COLO668 (cell line): ENCODE measurements at regions not wholly inside any gene's neighbourhood (a gene's known extent, or its start where the extent isn't known, plus 50 kb on each side); places are given as distances from the start of the nearest gene placed in this dataset.

ENCODE experiments used
- DNase-seq: peaks from one replicate; lab custom pipeline; 2025; ENCODE audit not compliant: unreplicated experiment; lab: John Stamatoyannopoulos, UW

DNA sequence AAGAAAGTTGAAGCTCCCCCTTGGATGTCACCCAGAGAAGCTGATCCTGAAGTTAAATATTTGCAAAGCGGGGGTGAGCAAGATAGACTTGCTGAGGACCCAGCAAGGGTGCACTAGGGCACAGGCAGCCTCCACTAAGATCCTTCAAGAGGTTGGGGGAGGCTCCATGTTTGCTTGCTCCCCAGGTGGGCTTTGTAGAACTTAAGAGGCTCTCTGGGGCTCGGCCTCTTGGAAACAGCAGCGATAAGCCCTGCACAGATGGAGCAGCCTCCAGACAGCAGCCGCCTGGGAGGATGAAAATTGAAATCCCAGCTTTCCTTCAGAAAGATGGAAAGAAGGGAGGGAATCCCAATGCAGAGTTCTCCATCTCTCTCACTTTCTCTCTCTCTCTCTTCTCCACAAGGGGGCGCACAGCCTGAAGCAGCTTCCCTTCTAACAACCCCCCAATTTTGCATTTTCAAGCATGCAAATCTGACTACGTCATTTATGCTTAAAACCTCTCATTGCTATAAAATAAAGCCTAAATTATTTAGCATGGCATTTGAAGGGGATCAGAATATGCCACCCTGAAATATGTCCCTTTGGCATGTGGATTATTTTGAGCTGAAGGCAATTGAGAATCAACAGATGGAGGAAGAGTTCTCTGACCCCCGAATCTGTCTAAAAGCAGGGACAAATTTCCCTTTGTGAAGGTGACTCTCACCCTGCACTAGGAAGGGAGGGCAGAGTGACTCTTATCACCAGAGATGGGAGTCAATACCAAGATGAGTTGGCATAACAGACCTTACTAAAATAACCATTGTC, 185.7 kb upstream of the KLHL29 start:
- DNase-seq = peak; percentile 14

DNA sequence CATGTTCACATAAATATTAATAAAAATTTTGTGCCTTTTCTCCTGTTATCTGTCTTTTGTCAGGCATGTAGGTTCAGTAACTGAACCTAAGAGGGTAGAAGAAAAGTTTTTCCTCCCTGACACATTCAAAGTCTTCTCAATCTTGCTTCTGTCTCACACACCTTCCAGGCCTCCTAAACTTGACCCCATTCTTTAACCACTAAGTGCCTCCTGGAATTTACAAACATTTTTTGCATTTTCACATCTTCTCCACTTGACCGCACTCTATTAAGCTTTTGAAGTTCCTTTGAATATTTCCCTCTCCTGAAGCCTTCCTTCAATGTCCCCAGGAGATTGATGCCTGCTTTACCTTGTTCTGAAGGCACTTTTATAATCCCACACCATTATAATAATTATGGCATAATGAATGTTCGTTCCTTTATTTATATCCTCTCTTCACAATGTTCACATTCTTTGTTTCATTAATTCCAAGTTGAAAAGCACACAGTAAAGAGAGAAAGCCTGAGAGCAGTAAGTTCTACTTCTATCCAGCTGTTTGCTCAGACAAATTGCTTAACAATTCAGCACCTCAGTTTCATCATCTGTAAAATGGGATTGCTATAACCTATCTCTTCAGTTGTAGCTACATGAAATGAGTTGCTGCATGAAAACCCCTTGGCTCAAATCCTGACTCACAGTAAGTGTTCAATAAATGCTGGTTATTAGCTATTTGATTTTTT, 184.8 kb upstream of the KLHL29 start:
- no peak for DNase-seq

DNA sequence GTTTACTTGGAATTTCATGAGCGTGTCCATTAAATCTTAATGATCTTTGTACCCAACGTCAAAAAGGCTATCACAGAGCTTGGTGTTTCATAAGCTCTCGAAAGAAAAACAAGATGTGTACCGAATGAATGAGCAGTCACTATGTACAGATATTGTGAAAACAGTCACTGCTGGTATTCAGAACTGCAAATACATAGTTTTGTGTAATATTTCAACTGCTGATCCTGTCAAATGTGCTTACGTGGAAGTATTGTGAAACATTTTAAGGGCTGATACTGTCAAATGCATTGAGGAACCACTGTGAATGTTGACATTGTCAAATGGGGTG, 184.2 kb upstream of the KLHL29 start:
- DNase-seq = no peak

DNA sequence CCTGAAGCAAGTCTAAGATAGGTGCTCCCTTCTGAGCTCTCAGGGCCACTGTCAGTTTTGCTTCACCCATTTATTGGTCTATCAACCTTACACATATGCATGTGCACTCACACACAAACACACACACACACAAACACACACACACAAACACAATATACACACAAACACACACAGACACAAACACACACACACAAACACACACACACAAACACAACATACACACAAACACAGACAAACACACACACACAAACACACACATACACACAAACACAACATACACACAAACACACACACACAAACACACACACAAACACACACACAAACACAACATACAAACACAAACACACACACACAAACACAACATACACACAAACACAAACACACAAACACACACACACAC, 181.6 kb upstream of the KLHL29 start:
- no peak for DNase-seq

DNA sequence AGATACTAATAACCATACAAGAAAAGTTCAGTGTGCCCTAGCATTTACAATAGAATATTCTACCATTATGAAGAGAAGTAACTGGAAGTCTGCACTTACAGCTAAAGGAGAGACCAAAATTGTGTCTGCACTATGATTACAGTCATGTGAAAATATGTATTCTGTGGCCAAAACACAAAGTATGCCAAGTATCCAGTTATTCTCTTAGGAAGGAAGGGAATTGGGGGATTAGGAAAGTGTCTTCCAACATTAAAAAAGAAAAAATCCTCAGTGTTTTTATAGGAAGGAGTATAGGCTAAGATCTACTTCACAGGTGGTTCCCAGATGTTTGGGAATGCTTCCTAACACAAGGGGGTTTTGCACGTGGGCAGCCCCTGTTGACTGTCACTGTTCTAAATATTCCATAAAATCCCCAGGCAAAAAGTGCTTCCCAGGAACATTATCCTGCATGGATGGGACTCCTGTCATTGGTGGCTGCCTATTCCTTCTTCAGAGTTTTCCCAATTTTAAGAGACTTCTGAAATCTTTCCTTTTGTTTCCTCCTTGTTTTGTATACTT, 180.2 kb upstream of the KLHL29 start:
- DNase-seq = no peak

DNA sequence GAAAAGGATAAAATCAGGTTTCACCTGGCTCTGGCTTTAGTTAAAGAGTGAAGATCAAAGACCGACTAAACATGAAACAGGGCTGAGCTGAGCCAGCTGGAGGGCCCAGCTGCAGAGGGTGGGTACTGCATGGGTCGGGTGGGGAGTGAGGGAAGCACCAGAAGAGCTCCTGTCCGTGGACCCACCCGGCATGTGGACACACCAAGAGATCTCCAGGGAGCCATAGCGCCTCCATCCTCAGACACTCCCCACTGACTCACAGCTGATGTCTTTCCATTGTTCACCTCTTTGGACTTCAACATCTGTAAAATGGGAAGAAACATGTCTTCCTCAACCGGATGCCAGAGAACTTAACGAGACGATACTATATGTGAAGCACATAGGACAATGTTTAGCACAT, 178.3 kb upstream of the KLHL29 start:
- DNase-seq = no peak

DNA sequence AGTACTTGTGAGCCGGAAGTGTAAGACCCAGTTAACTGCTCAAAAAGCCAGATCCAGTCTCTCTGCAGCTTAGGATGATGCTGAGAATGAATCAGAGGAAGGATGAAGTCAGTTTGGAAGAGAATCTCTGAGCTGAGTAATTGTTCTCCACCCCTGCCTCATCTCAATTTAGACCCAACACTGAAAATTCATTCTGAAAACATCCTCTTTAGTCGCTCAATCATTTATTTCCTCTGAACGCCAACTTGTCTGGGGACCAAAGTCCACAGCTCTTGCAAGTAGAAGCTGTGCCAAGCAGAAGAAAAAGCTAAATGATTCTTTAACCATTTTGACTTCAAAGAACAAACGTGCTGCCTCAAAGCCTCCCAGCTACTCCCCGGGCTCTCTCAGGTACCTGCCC, 177.1 kb upstream of the KLHL29 start:
- DNase-seq = no peak

DNA sequence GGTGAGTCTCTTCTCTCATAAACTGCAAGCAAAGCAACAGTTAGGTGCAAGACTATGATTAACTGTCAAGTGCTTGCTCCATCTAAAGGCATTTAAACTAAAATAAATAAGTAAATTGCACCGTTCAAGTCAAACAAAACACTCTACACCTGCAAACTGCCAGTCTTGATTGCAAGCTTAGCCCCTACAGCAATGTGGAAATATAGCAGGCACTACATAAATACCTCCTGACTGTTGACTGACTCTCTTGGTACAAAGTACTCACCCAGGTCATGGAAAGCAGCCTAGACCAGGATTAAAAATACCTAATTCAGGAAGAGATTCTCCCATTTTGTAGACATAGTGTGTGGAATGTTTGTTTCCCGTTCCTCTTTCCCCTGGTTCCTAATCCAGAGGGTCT, 176.6 kb upstream of the KLHL29 start:
- DNase-seq = no peak

DNA sequence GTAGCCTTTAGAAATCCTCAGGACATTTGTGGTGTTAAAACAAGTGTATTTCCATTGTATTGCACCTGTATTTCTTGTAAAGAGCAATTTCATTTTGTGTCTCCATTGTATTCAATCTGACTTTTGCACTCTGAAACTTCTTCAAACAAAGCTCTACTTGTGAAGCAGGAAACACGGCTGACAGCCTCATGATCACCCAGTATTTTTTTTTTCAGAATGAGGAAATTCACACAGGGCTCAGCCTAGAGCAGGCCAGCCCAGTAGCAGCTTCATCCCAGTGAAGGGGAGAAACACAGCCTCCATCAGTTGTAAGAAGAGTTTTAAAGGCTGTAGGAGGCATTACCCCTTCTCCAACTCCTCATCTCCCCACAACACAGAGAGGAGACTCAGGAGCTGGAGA, 175.9 kb upstream of the KLHL29 start:
- DNase-seq = no peak

DNA sequence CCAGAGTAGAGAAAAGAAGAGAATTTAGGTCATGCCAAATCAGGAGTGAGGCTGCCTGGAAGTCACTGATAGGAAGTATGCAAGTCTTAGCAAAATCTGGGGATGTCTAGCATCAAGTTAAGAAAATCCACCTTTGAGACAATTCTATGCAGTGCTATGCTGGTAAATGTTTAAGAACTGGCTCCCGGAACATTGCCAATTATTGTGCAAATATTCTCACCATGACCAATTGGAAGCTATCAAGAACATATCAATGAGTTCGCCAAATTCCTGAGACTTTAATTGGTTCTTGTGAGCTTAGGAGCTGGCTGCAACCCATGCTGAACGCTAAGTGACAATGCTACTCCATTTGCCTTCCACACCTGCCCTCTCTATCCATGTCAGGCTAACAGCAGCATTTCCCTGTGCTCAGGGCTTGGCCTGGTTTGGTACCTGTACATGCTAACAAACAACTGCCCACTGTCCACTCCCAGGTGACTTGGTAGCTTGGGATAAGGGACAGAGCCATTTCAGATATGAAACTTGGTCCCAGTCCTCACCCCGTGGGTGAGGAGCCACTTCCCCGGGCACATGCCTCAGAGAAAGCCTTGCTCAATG, 172.9 kb upstream of the KLHL29 start:
- DNase-seq = no peak

DNA sequence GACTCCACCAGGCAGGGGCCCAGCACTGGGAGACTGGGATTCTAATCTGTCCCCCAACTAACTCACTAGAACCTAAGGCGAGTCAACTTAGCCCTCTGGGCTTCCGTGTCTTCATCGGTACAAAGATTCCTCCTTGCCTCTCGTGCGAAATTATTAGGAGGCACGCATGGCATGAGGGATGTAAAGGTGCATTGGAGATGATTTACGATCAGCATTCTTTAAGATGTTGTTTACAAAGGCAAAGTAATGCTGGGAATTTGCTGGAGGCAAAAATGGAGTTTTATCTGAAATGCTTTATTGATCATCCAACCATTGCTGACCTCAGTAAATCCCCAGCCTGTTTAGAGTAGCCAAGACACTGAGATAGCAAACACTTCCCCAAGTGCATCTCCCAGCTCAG, 171.8 kb upstream of the KLHL29 start:
- DNase-seq = no peak

DNA sequence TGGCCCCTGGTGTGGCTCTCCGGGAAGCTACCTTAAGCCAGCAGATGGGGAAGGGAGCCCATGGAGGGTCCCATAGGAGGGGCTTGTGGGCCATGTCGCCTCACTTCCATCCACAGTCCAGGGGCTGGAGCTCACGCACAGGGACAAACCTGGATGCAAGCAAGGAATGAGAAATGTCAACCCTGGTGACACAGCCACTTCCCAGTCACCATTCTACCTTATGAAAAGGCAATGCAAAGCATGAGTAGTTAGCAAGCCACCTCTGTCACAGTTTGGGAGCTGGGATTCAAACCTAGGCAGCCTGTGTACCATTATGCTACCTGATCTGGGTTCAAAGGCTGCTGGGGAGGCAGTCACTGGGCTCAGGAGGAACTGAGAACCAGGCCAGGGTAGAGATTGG, 170.0 kb upstream of the KLHL29 start:
- no peak for DNase-seq

DNA sequence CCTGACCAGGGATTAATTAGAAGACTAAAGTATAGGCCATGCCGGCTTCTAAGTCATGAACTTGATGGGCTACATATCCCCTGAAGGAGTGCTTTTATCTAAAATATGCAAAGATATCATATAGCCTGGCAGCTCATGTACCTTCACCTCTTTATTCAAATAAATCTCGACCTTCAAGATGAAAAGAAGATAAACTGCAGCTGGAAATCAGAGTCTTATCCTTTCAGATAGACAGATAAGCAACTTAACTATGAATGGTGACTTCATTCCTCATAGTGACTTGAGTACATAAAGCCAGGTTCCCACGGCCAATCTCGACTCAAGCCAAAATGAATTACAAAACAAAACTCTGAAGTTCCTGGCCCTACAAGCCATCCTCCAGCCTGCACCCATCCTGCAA, 165.3 kb upstream of the KLHL29 start:
- no peak for DNase-seq

DNA sequence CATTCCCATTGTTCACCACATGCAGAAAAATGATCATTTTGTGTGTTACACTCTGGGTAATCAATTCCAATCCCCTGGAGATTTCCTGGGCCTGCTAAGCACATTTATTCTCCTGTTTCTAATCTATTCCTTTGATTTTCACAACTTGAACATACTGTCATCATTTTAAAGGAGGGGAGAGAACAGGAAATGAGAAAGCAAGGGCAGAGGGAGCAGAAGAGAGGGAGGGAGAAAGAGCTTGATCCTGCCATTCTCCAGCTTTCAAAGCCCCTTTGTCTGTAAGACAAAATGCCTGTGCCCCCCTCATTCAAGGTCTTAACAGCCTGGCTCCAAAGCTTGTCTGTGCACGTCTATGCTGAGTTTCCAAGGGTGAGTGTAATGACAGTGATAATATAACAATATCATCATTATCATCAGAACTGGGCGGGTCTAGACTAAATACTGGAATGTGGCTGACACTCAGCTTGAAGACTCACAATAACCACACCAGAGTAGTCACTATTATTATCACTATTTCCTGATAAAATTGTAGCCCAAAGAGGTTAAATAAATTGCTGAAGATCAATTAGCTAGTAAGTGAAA, 164.4 kb upstream of the KLHL29 start:
- no peak for DNase-seq

DNA sequence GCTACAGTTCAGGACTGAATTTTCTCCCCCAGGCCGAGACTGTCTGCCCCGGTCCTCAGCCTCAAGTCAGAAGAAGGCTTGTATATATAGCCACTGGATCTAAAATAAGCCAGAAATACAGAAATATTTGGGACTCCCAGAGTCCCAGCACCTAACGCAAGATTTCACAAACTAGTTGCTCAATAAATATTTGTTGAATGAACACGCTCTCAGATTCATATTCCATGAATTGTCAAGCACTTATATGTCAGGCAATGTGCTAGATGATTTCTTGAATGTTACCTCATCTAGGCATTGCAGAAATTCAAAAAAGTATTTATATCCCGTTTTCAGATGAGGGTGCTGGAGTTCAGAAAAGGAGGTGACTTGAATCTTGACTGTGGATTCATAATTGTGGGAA, 163.7 kb upstream of the KLHL29 start:
- DNase-seq = no peak

DNA sequence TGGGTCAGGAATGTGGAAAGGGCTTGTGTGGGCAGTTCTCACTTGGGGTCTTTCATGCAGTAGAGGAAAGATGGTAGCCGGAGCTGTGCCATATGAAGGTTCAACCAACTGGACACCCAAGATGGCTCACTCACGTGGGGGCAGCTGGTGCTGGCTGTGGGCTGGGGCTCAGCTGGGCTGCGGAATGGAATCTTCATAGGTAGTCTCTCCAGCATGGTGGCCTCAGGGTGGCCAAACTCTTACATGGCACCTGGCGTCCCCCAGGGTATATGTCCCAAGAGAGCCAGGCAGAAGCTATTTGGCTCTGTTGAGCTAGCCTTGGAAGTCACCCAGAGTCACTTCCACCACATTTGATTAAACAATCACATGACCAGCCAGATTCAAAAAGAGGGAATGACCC, 163.1 kb upstream of the KLHL29 start:
- DNase-seq = no peak

DNA sequence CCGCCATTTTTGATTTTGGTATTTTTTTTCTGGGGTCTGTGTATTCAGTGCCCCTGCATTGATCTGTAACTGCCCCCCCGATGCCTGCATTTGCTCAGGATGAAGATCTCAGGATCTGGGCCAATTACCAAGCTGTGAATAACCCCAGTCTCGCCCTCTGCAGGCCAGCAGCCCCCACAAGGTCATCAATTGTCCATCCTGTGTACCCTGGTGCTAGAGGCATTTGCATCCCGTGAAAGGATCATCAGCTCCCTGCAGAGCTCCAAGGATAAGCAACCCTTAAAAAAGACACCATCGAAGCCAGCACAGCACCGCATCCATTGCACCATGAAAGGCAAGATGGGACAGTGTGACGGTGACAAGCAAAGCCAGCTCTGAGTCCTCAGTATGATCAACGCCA, 154.1 kb upstream of the KLHL29 start:
- DNase-seq = no peak

DNA sequence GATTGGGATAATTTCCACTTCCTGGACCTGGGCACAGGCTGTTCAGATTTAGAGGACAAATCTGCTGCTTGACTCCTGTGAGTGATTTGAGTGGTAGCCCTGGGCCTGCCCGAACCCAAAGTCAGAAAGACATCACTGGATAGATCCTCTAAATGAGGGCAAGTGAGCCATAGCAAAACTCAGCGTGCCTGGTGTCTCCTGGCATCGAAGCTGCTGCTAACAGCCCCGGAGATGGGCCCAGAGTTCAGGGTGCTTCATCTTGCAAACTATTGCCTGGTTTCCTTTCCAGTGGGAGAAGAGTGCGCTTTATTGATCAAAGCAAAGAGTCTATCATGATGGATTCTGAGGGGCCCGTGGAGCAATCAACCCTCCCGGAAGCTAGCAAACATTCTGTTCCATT, 153.1 kb upstream of the KLHL29 start:
- DNase-seq = no peak

DNA sequence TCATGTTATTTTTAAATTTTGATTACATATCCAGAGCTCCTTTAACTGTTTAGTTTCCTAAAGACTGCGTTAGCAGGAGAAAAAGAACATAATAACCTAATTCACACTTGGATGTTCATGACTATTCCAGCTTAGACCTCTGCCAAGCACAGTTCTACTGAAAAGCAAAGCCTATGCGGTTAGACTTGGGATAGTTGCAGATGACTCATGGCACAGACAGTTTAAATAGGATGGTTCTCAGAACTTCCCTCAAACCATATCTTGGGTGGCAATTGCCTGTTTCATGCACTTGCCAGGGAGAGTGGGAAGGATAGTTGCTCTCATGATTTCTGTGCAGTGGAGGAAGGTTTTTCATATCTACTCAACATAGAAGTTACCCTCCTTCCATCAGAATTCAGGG, 149.7 kb upstream of the KLHL29 start:
- DNase-seq = no peak

DNA sequence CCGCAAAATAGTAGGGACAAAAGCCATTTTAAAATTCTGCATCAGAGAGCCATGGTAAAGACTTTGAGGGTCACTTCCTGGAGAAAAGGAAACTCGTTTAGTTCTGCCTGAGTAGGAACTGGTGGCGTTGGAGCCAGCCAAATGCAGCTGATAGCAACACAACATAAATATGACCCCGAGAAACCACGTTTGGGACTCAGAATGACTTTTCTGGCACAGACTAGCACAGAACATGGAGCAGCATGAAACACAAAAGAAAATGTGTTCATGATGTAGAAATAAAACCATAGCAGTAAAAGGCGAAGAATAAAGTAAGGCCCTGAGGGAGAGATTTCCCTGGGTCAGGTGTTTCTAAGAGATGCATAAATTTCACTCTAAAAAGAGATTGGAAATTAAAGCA, 149.2 kb upstream of the KLHL29 start:
- DNase-seq = no peak

DNA sequence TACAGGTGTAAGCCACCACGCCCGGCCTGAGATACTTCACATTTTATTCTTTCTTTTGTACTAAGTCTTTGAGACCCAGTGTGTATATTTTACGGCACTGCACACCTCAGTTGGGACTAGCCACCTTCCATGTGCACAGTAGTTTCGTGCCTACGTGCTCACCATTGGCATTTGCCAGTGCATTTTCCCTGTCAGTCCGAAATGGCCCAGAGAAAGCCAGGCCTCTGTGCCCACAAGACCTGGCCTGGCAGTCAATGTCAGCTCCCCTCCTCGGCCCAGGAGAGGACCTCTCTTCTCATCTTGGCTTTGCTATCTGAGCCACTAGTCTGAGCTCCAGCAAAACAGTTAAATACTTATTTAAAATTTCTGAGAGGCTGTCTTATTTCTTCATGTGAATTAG, 147.8 kb upstream of the KLHL29 start:
- no peak for DNase-seq
